ENCODE measurements at regions not wholly inside any gene's neighbourhood (a gene's known extent, or its start where the extent isn't known, plus 50 kb on each side); places are given as distances from the start of the nearest gene placed in this dataset.
"Not testable (repeated sequence)": the region's sequence is repeated elsewhere in the genome, so short reads cannot be mapped to it uniquely, and the experiment has no call there.

DNA sequence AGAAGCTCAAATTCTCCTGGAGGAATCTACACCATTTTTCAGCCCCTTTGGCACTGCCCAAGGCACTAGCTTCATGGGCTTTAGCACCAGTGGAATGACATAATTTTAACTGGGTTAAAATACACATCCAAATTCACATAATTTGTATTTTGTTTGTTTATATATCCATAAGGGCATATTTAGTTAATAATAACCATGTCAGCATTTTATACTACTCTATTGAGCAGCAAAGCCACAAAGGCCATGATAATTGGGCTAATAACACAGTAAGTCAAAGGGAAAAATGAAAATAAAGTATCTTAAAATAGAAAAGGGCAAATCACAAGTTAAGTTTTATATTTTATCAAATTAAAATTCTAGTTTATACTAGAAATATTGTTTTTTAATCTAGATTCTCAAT is 262.7 kb upstream of the TACR3 start:
- DNase-seq, result no peak

DNA sequence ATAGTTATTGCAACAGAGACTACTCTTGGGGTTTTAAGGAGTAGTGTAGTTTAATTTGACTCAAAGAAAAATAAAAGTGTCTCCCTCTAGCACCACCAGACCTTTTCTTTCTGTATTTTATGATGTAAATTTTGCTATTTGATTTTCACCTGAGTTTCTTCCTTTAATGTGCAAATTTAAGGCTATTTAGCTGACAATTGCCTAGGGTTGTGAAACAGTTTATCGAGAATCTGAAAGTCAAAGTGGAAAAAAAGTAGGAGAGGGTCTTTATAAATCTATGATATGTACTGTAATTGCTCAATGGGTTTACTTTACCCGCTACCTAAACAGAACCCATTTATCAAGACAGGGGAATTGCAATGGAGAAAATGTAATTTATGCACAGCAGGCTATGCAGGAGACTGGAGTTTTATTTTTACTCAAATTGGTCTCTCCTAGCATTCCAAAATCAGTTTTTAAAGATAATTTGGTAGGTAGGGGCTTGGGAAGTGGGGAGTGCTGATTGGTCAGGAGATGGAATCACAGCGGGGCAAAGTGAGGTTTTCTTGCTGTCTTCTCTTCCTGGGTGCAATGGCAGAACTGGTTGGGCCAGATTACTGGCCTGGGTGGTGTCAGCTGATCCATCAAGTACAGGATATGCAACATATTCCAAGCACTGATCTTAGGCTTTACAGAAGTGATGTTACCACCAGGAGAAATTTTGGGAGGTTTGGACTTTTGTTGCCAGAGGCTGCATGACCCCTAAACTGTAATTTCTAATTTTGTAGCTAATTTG is 228.6 kb upstream of the TACR3 start:
- no peak for DNase-seq

DNA sequence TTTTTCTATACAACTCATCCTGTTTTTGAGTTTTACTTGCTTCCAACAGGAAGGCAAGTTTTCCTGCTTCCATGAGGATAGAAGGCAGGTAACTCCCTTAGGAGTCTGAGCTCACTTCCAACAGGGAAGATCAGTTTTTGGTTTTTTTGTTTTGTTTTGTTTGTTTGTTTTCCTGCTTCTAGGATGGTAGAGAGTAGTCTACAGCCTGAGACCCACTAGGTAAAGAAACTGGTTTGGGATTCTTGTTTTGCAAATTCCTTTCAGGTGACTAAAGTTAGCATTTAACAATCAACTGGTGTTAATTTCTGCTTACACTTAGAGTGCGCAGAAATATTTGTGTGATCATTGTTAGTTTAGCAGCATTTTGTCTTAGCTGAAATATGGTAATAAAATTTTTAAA is 227.8 kb upstream of the TACR3 start:
- DNase-seq, result no peak

- not testable (repeated sequence) for DNase-seq
These were observed 227.0 kb upstream of the TACR3 start for GRCh38 chr4:103946621-103947268.

DNA sequence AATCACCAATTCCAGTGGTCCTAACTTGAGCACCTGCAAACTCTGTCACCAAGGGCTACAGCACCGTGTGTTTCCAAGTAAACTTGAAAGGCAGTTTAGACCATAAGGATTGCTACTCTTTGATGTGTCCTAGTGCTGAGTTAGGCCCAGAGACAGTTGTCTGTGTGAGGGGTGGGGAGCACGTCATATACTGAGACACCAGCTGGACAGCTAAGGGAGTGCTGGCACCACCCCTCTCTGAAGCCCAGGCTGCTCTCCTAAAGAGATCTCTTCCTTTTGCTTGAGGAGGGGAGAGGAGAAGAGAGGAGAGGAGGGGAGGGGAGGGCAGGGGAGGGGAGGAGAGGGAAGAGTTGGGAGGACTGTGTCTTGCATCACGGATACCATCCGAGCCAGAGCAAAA is 218.7 kb upstream of the TACR3 start:
- DNase-seq, result no peak

- no peak for DNase-seq
These were observed 216.9 kb upstream of the TACR3 start for GRCh38 chr4:103936653-103937145.

DNA sequence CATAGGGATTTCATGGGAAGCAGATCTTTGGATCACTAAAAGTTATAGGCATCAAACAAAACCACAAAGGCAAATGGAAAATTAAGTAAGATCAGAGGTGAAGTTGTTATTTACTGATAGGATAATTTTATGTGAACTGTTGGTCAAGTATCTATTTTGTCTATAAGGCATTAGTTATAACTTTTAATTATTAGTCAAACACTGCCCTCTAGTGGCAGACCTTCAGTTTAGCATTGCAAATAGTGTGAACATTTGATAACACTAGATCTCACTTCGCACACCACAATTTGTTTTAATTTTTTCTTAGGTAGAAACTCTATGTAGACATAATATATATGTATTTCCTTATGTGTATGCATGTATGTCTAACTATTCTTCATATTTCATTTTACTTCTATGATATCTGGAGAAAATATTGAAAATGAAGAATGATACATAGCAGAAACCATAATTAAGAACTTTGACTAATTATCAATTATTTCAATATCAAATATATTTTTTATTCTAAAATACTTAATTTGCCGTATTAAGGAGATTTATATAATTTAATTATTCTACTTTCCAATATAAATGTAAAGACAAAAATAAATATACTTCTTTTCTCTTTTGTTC is 214.5 kb upstream of the TACR3 start:
- no peak for DNase-seq

DNA sequence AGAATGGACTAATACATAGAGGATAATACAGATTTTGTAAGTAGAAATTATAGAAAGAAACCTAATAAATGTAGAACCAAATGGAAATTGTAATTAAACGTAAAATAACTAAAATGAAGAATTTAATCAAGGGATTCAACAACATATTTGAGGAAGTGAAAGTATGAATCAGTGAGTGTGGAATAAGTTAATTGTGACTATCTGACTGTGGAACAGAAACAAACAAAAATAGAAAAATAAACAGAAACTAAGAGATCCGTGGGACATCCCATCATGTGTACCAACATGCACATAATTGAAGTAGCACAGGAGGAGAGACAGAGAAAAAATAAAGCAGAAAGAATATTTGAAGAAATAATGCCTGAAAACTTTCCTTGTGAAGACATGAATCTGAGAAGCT is 208.6 kb upstream of the TACR3 start:
- DNase-seq, result no peak

DNA sequence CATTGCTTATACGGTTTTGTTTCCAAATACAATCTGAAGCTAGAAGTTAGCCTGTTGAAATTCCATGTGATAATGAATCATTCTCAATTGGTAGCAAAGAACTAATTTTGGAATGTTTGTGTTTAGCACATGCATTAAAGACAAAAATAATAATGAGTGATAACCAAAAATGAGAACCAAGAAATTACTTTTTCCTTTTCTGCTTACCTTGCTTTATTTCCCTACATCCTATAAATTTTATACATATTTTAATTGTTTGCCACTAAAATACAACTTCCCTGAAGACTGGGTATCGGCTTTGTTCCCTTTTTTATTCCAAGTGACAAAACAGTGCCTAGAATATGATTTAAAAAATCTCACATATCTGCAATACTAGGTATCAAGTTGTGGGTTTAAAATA is 203.8 kb upstream of the TACR3 start:
- no peak for DNase-seq

- DNase-seq, result no peak
These were observed 198.4 kb upstream of the TACR3 start for GRCh38 chr4:103918214-103918613.

DNA sequence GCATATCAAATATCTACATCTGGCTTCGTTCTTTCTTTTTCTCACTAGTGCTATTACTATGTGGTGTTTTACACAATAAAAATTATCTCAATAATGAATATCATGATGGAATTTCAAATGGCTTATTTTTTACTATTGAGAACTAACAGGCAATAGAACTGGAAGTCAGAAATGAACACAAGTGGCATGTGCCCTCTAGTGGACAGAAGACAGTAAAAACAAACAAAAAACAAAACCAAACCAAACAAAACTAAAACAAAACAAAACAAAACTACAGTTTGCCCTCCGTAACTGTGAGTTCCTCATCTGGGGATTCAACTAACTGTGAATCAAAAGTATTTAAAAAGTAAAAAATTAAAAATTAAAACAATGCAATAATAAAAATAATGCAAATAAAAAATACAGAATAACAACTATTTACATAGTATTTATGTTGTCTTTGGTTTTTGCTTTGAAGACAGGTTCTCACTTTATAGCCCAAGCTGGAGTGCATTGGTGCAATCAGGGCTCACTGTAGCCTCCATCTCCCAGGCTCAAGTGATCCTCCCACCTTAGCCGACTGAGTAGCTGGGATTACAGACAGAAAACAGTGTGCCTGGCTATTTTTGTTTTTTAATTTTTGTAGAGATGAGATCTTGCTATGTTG is 195.6 kb upstream of the TACR3 start:
- DNase-seq, result no peak

- DNase-seq, result no peak
These were observed 187.6 kb upstream of the TACR3 start for GRCh38 chr4:103907414-103907813.

GRCh38 chr4:103904123-103904522 is 184.3 kb upstream of the TACR3 start:
- DNase-seq, result no peak

GRCh38 chr4:103902730-103903129 is 182.9 kb upstream of the TACR3 start:
- no peak for DNase-seq

- DNase-seq, result no peak
These were observed 176.2 kb upstream of the TACR3 start for GRCh38 chr4:103895876-103896465.

GRCh38 chr4:103892586-103892985 is 172.8 kb upstream of the TACR3 start:
- DNase-seq, result no peak

GRCh38 chr4:103887191-103887590 is 167.4 kb upstream of the TACR3 start:
- no peak for DNase-seq

GRCh38 chr4:103885152-103885551 is 165.4 kb upstream of the TACR3 start:
- no peak for DNase-seq

- DNase-seq, result no peak
These were observed 147.5 kb upstream of the TACR3 start for GRCh38 chr4:103867311-103867710.

DNA sequence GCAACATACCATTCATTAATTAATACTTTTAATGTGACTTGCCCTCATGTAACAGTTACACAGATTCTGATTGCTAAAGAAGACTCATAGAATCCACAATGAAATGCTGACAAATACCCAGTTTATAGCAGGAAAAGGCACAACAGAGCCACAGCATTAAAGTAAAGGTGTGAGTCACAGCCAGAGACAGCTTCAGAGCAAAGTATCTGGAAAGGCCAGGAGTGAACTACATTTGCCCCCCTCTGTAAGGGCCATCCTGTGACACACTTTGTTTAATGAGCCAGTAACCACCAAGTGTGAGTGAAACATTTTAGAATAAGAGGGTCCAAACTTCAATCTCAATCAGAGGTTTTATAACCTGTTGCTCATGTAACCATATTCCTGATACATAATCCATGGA is 133.8 kb upstream of the TACR3 start:
- no peak for DNase-seq

- no peak for DNase-seq
These were observed 133.4 kb upstream of the TACR3 start for GRCh38 chr4:103853146-103853545.

- no peak for DNase-seq
These were observed 125.3 kb upstream of the TACR3 start for GRCh38 chr4:103845075-103845474.

- no peak for DNase-seq
These were observed 123.0 kb upstream of the TACR3 start for GRCh38 chr4:103842637-103843239.
